ENCODE measurements at regions not wholly inside any gene's neighbourhood (a gene's known extent, or its start where the extent isn't known, plus 50 kb on each side); places are given as distances from the start of the nearest gene placed in this dataset.

DNA sequence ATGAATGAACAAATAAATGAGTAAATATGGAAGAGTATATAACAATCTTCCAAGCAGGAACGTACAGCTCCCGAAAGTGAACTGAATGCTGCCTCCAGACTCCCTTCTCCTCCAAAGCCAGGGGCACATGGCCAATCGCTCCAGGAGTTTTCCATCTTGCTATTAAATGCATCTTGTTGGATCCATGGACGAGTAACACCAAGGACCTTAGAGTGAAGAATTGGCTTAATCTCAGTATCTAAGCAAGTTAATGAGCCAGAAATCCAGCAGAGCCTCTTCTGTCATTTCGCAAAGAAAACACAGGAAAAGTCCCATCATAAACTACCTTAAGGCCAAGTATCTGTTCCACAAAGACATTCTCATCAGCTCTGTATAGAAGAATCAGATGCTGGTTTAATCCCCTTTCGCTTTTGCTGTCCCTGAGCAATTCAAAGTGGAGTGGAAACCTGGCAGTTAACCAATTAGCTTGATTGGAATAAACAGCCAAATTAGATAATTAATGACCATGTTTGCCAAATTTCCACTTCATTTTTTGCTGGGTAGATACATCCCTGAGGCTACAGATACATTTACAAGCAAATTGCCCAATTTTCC is 116.0 kb downstream of the MIS18A start:
- TF ChIP-seq, protein P1, sequence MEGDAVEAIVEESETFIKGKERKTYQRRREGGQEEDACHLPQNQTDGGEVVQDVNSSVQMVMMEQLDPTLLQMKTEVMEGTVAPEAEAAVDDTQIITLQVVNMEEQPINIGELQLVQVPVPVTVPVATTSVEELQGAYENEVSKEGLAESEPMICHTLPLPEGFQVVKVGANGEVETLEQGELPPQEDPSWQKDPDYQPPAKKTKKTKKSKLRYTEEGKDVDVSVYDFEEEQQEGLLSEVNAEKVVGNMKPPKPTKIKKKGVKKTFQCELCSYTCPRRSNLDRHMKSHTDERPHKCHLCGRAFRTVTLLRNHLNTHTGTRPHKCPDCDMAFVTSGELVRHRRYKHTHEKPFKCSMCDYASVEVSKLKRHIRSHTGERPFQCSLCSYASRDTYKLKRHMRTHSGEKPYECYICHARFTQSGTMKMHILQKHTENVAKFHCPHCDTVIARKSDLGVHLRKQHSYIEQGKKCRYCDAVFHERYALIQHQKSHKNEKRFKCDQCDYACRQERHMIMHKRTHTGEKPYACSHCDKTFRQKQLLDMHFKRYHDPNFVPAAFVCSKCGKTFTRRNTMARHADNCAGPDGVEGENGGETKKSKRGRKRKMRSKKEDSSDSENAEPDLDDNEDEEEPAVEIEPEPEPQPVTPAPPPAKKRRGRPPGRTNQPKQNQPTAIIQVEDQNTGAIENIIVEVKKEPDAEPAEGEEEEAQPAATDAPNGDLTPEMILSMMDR (conservative IDR thresholded peaks at IDR 0.05 in 1 of 2, IDR thresholded peaks at IDR 0.05 in 1 of 2; ENCODE audit: extremely low read depth in 1 of 2, insufficient read depth in 1 of 2, low read depth in 1 of 2, low read length in 2 of 2) = no peak
- no peak for TF ChIP-seq EZH2 (IDR thresholded peaks at IDR 0.05; ENCODE audit: borderline replicate concordance, low read length)

Measured in mammary epithelial cell (primary cell).